ENCODE measurements at regions not wholly inside any gene's neighbourhood (a gene's known extent, or its start where the extent isn't known, plus 50 kb on each side); places are given as distances from the start of the nearest gene placed in this dataset.

DNA sequence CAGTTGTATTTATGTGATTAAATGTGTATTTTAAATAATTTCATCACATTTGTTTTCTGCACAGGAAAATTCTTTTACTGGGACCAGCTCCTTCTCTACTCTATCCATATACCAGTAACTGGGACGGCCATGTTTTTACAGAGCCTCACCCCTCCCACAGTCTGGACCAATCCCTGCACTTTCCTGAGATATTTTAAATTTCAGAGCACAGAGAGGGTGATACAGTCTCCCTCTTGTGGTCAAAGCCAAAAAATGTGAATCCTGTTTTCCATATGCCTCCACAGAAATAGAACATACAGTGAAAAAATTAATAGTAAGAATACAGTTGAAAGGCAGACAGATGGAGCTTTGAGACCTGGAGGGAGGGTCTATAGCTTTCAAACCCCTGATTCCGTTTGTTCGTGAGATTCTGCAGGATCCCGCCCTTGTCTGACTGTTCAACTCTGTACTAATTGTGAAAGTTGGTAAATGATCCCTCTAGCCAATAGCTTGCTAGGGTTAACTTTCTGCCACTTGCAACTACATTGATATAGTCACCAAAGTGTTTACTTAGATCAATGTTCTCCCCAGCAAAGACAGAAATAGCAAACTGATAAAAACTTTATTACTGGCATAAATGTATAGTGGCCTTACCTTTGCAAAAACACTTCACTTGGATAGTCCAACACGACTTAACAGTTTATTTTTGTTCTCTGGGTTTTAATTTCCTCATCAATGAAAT is 172.2 kb downstream of the PPARGC1A start:
- TF ChIP-seq POLR2A (IDR thresholded peaks at IDR 0.05; ENCODE audit: low read depth, low read length) (no peak), POLR2AphosphoS5 (IDR thresholded peaks at IDR 0.05; ENCODE audit: low read depth, low read length) (no peak), TAF1 (IDR thresholded peaks at IDR 0.05; ENCODE audit: low read depth, low read length) (no peak), POU2F2 (IDR thresholded peaks at IDR 0.05; ENCODE audit: low read depth, low read length) (no peak), SPI1 (IDR thresholded peaks at IDR 0.05; ENCODE audit: low read depth, low read length) (no peak)

Measured in GM12891 (cell line).